Lower lobe of right lung (tissue), 2 donors: ENCODE measurements at regions not wholly inside any gene's neighbourhood (a gene's known extent, or its start where the extent isn't known, plus 50 kb on each side); places are given as distances from the start of the nearest gene placed in this dataset.
"Not testable (repeated sequence)": the region's sequence is repeated elsewhere in the genome, so short reads cannot be mapped to it uniquely, and the experiment has no call there.

Source experiments
- ATAC-seq, 2 donors: fragments of 200-7000 bp; cut with Tn5 transposase; one replicate each; pipeline ENCODE4 v1.9.1; 2020 to 2022; ENCODE audit warnings: mild to moderate bottlenecking in 2 of 2, moderate library complexity in 2 of 2
- DNase-seq: peaks from one replicate; pipeline ENCODE4 v3.0.0-alpha.2; 2020
- H3K27ac ChIP-seq: fragments of 200-600 bp; one replicate; pipeline ENCODE4 v1.8.0; 2022
- H3K27me3 ChIP-seq: fragments of 200-600 bp; one replicate; pipeline ENCODE4 v1.8.0; 2022; ENCODE audit warnings: low read depth
- H3K36me3 ChIP-seq: fragments of 200-600 bp; one replicate; pipeline ENCODE4 v1.8.0; 2022; ENCODE audit warnings: mild to moderate bottlenecking
- H3K4me1 ChIP-seq: fragments of 200-600 bp; one replicate; pipeline ENCODE4 v1.8.0; 2022
- H3K4me3 ChIP-seq: fragments of 200-600 bp; one replicate; pipeline ENCODE4 v1.8.0; 2022; ENCODE audit warnings: mild to moderate bottlenecking
- H3K9me3 ChIP-seq: fragments of 200-600 bp; one replicate; pipeline ENCODE4 v1.8.0; 2022
- intact Hi-C: fragments of 100-400 bp; cut with DNase I; formaldehyde crosslinking; loops from one replicate; pipeline ENCODE4 v1.11.0; 2022
- donor health status: DM: no; HTN: yes; CAD: no; lungs with severe emphysema.

DNA sequence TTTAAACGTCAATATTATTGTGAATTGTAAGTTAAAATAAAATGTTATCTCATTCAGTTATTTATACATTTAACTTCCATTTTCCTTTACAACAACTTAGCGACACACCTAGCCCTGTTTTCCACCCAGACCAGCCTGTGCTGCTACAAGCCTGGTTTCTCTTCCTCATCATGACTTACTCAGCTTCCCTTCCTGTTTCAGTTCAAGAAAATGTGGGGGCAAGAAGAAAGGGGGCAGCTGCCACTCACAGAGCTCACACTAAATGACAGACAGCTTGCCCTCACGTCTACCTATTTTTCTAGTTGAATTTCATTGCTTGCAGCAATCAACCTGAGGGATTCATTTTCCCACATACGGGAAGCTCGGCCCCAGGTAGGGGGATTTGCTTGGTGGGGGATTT is 496.4 kb downstream of the GOLGA6L6 start:
- H3K27me3 ChIP-seq, H3K27ac ChIP-seq, DNase-seq: not testable (repeated sequence)

DNA sequence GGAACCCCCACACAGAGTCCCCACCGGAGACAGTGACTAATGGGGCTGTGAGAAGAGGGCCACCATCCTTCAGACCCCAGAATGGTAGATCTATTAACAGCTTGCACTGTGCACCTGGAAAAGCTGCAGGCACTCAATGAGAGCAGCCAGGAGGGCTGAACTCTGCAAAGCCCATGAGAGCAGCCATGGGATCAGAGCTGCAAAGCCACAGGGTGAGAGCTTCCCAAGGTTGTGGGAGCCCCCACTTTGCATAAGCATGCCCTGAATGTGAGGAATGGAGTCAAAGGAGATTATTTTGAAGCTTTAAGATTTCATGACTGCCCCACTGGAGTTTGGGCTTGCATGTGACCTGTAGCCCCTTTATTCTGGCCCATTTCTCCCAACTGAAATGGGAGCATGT is 500.9 kb downstream of the GOLGA6L6 start:
- H3K27me3 ChIP-seq, H3K4me1 ChIP-seq, DNase-seq, H3K4me3 ChIP-seq, H3K9me3 ChIP-seq, H3K27ac ChIP-seq, H3K36me3 ChIP-seq, ATAC-seq, intact Hi-C loops: not testable (repeated sequence)

More for the DNA sequence above, 496.4 kb downstream of the GOLGA6L6 start:
- intact Hi-C loops, ATAC-seq, H3K4me1 ChIP-seq, H3K36me3 ChIP-seq, H3K4me3 ChIP-seq, H3K9me3 ChIP-seq: not testable (repeated sequence)

DNA sequence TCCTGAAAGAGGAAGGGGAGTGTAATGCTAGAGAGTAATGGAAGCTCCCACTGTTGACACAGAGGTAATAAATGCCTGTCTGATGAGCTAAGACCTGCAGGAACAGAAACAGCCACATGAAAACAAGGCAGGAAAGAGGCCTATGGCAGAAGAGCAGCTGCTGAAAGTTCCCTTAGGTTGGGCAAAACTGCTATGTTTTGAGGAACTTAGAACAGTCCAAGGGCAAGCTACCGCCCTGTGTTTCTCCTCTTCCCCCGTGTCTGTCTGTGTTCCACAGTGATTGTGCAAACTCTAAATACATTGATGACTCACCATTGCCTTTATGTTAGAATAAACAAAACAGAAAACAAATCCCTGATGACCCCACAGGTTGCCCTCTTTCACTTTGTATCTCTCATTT is 516.6 kb downstream of the GOLGA6L6 start:
- ATAC-seq: peak in 1 of 2 donors; percentile 63
- H3K9me3 ChIP-seq, intact Hi-C loops: not testable (repeated sequence)

DNA sequence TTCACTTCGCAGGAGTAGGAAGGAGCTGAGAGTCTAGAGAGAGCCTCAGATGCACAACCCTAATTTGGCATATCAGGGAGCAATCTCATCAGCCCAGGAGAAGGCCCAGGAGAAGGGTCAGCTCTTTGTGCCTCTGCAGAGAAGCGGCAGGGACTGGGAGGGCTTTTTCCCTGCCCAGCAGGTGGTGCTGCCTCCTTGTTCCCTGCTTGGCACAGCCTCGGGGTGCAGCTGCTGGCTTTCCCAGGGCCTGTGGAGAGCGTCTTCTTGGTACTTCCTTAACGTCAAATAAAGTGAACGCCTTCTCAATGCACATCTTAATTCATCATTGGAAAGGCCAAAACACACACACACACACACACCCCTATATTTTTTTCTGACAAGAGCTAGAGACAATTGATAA is 519.3 kb downstream of the GOLGA6L6 start:
- H3K36me3 ChIP-seq, ATAC-seq: not testable (repeated sequence)

More for the DNA sequence above, 516.6 kb downstream of the GOLGA6L6 start:
- not testable (repeated sequence) for H3K36me3 ChIP-seq, DNase-seq, H3K27me3 ChIP-seq, H3K4me1 ChIP-seq, H3K27ac ChIP-seq, H3K4me3 ChIP-seq

DNA sequence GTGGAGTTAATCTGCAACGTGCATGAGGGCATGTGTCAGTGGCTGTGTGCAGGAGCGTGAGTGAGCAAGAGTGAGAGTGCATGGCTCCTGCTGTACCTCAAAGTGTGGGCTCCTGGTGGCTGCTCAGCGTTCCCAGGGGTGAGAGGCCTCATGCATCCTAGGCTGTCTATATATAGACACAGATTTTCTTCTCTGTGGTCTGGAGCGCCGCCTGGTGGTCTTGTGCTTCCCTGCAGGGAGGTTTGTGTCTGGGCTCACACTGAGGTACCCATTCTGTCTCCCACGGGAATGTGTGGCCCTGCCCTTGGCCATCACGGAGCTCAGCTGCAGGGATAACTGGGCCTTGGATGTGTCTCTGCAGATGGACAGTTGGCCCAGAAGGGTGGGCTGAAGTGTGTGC is 520.2 kb downstream of the GOLGA6L6 start:
- intact Hi-C loops, H3K4me3 ChIP-seq, H3K36me3 ChIP-seq, H3K27me3 ChIP-seq, DNase-seq, H3K9me3 ChIP-seq, H3K4me1 ChIP-seq, H3K27ac ChIP-seq: not testable (repeated sequence)
- ATAC-seq: peak; percentile 26 to 37

More for the DNA sequence above, 519.3 kb downstream of the GOLGA6L6 start:
- H3K4me1 ChIP-seq, DNase-seq, H3K9me3 ChIP-seq, H3K4me3 ChIP-seq, H3K27me3 ChIP-seq, intact Hi-C loops, H3K27ac ChIP-seq: not testable (repeated sequence)

DNA sequence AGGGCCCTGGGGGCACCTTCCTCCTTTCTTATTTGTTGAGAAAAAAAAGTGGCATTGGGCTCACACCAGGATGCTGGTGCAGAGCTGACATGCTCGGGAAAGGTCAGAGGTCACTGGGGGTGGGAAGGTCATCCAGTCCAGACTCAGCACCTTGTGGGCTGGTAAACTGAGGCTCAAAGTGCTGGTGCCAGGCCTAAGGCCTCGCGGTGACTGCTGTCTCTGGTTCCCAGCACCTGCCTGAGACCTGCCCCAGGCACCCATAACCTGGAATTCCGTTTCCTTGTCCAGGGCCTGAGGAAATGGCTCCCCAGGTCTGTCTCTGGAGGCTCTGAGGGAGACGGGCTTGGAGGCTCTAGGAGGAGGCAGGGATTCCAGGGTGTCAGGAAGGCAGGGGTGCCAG is 521.0 kb downstream of the GOLGA6L6 start:
- ATAC-seq, H3K4me1 ChIP-seq, H3K4me3 ChIP-seq, intact Hi-C loops, H3K36me3 ChIP-seq, H3K9me3 ChIP-seq, H3K27ac ChIP-seq, DNase-seq, H3K27me3 ChIP-seq: not testable (repeated sequence)

DNA sequence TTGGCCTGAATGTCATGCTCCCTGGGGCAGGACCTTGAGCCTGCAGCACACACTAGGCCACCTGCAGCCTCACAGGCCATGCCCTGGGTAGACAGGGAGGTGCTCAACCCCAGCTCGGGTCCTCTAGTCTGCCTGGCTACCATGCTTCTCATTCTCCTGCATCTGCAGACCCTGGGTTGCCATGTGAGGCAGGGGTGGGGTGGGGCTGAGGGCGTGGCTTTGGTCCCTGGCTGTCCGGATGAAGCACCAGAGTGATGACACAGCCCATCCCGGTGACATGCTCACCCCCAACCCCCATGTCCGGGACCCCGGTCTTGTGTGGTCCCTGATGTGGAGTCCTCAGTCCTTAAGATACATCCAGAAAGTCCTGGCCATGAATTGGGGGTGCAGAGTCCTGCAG is 521.8 kb downstream of the GOLGA6L6 start:
- ATAC-seq, H3K36me3 ChIP-seq, DNase-seq, H3K4me3 ChIP-seq, H3K9me3 ChIP-seq, H3K27ac ChIP-seq, H3K4me1 ChIP-seq, H3K27me3 ChIP-seq, intact Hi-C loops: not testable (repeated sequence)

DNA sequence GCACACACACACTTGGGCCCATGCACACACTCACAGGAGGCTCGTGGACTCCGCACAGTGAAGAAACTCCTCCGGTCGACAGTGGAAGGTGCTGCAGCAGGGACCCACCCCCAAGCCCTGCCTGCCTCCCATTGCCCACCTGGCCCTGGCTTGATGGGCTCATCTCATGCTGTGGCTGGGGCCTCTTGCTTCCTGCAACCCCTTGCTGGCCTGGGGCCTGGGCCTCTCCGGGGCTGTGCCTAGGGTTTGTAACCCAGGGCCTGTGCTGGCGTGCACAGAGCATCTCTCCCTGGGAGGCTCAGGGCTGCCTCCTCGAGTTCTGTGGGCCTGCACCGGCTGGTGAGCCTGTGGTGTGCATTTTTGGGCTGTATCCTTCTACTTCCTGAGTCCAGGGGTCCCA is 524.0 kb downstream of the GOLGA6L6 start:
- H3K27me3 ChIP-seq, H3K4me1 ChIP-seq, H3K27ac ChIP-seq, H3K36me3 ChIP-seq, H3K9me3 ChIP-seq, intact Hi-C loops, ATAC-seq, H3K4me3 ChIP-seq, DNase-seq: not testable (repeated sequence)

DNA sequence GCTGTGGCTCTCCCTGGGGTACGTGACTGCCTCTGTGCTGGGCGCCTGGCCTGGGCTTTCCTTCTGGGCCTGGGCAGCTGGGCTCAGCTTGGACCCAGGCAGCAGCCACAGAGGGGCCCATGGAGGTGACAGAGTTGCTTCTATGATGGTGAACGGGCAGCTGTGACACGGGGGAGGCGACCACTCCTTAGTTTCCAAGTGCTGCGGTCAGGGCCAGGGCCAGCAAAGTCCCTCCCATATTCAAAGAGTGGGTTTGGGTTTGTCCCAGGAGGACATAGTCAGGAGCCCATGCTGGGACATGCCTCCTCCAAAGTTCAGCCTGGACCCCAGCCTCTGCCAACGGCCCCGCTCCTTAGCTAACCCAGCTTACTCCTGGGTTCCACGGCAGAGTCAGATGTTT is 524.7 kb downstream of the GOLGA6L6 start:
- not testable (repeated sequence) for DNase-seq, ATAC-seq

DNA sequence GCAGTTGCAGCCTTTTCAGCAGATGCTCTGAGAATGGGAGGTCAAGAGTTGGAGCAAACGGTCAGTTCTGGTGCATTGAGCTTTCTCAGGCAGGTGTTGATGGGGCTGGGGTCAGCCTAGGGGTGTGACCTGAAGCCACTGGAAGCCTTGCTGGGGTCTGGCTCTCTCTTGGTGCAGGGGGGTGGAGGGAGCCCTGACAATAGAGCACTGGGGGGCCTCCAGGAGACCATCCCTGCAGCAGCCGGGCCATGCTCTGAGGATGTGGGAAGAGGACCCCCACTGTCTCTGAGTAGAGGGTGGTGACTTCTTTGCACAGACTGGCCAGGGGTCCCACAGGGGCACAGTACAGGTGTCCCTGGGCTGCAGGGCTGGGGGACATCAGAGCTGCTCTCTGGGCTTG is 528.8 kb downstream of the GOLGA6L6 start:
- H3K9me3 ChIP-seq, H3K36me3 ChIP-seq, H3K27ac ChIP-seq, DNase-seq, H3K4me3 ChIP-seq, H3K27me3 ChIP-seq, intact Hi-C loops, H3K4me1 ChIP-seq: not testable (repeated sequence)
- peak in 1 of 2 donors; percentile 3 for ATAC-seq

More for the DNA sequence above, 524.7 kb downstream of the GOLGA6L6 start:
- H3K36me3 ChIP-seq, H3K9me3 ChIP-seq, H3K4me3 ChIP-seq, H3K27ac ChIP-seq, H3K4me1 ChIP-seq, intact Hi-C loops, H3K27me3 ChIP-seq: not testable (repeated sequence)

DNA sequence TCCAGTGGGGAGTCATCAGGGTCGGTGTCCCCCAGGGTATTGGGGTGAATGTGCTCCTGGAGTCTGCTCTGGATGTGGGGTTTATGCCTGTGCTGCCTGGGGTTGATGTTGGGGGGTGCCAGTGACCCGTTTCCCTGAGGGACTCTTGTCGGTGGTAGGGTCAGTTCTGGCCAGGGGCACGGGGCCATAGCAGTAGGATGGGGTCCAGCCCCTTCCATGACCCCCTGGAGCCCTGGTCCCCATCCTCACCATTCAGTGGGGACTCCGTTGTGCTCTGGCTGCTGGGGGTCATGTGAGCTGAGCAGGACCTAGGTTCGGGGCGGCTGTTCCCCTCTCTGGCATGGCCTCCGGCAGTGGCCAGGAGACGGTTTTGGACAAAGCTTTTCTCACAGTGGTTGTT is 530.8 kb downstream of the GOLGA6L6 start:
- H3K4me3 ChIP-seq, H3K27ac ChIP-seq, H3K36me3 ChIP-seq, H3K27me3 ChIP-seq, H3K4me1 ChIP-seq, DNase-seq, ATAC-seq, H3K9me3 ChIP-seq, intact Hi-C loops: not testable (repeated sequence)

DNA sequence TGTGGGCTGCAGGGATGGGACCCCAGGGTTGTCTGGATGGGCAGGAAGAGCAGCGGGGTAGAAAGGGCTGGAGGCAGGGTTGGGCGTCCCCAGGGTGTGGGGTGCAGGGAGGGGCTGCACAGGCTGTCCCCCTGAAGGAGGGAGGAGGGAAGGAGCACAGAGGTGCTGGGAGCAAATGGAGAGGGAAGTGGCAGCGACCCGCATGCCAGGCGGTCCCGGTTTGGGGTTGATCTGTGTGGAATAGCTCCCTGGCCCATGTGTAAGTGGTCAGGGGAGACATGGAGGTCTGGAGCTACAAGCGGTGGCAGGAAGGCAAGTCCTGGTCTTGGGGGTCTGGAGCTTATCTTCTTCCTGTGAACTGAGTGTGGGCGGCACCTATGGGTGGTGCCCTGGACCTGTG is 532.0 kb downstream of the GOLGA6L6 start:
- DNase-seq, ATAC-seq: not testable (repeated sequence)

DNA sequence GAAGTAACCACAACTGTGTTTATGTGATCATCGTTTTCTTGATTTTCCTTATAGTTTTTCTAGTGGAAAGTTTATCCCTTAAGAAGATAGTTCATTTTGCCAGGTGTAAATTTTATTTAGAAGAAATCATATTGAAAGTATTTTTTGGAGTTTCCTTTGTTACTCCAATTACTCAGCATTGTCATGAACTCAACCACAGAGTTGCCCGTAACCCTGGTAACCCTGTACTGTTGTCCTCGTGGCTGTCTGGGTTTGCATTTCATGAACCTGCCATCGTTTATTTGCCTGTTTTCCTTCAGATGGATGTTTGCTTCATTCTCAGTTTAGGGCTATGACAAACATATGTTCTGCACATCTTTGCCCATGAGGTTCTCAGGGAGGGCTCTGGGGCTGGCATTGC is 534.3 kb downstream of the GOLGA6L6 start:
- DNase-seq, H3K36me3 ChIP-seq, H3K4me1 ChIP-seq, H3K27ac ChIP-seq, H3K27me3 ChIP-seq, ATAC-seq, H3K4me3 ChIP-seq, intact Hi-C loops, H3K9me3 ChIP-seq: not testable (repeated sequence)

More for the DNA sequence above, 532.0 kb downstream of the GOLGA6L6 start:
- H3K4me1 ChIP-seq, H3K27me3 ChIP-seq, H3K27ac ChIP-seq, H3K4me3 ChIP-seq, H3K9me3 ChIP-seq, H3K36me3 ChIP-seq, intact Hi-C loops: not testable (repeated sequence)

DNA sequence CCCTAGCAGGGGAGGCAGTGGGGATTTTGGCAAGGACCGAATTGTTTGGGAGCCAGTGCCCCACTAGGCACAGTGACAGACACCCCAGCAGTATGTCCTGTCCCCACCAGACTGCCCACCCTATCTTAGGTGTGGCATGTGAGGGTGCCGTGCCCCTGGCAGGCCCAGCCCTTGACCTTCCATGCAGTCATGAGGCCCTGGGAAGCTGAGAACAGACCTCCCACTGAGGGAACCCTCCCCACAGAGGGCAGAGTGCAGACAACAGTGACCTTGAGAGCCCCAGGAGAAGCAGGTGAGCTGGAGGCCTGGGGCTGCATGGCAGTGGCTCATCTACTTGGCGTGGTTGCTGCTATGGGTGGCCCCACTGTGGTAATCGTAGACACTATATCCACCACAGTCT is 538.1 kb downstream of the GOLGA6L6 start:
- intact Hi-C loops, H3K4me3 ChIP-seq, H3K4me1 ChIP-seq, H3K9me3 ChIP-seq, H3K27ac ChIP-seq, DNase-seq, H3K36me3 ChIP-seq, H3K27me3 ChIP-seq: not testable (repeated sequence)
- ATAC-seq: peak in 1 of 2 donors; percentile 63

DNA sequence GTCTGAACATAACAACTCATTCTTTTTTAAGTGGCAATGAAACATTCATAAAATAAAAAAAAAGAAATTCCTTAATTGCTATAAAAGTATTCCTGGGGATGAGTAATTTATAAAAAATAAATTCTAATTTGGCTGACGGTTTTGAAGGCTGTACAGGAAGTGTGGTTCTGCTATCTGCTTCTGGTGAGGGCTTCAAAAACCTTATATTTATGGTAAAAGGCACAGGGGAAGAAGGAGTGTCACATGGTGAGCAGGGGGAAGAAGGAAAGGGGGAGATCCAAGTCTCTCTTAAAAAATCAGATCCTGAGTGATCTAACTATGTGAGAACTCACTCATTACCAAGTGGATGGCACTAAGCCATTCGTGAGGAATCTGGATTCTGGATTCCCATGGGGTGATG is 539.0 kb downstream of the GOLGA6L6 start:
- intact Hi-C loops, H3K27ac ChIP-seq, H3K4me3 ChIP-seq, H3K27me3 ChIP-seq, H3K9me3 ChIP-seq, H3K36me3 ChIP-seq, DNase-seq, H3K4me1 ChIP-seq, ATAC-seq: not testable (repeated sequence)
